ENCODE measurements at regions not wholly inside any gene's neighbourhood (a gene's known extent, or its start where the extent isn't known, plus 50 kb on each side); places are given as distances from the start of the nearest gene placed in this dataset.

- no peak for DNase-seq (ENCODE audit: low spot score)
These were observed 133.4 kb downstream of the ATG4C start for GRCh38 chr1:62917314-62917713.

- no peak for DNase-seq (ENCODE audit: low spot score)
These were observed 133.9 kb downstream of the ATG4C start for GRCh38 chr1:62917805-62918204.

DNA sequence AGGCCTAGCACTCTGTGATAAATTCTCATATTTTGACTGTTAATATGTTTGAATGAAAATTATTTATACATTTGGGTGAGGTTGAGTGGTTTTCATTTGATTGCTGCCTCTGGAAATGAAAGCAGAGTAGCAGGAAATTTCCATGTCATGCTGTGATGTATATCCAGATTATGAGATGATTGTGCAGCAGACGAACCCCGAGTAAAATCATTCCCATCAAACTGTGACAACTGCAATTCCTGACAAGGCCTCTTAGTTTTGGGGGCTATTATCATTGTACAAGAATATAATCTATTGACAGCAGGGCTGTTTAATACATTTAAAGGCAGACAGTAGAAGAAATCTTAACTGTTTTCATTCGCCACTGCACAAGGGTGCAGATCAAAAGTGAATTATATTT, 134.8 kb downstream of the ATG4C start:
- DNase-seq (ENCODE audit: low spot score) = no peak

- no peak for DNase-seq (ENCODE audit: low spot score)
These were observed 138.1 kb downstream of the ATG4C start for GRCh38 chr1:62922006-62922405.

GRCh38 chr1:62924983-62925790, 141.3 kb downstream of the ATG4C start:
- no peak for DNase-seq (ENCODE audit: low spot score)

DNA sequence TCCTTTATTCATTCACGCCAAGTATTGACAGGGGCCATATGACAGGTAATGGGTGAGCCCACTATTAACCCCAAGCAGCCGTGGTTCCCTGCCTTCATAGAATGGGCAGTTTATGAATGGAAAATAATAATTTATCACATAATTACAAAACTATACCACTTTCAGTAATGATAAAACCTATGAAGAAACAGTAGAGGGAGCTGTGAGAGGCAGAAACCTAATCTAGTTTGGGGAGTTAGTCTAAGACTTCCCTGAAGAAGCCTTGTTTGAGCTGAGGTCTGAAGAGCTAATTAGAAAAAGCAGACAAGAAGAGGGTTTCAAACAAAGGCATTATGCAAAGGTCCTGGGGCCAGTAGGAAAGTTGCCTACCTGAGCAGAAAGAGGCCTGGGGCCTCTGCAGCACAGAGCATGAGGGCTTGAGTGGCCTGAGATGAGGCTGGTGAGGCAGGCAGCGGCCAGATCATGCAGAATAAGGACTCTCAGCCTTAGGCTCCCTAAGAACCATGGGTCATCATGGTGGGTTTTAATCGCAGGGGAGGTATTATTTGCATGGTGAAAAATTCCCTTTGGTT, 142.8 kb downstream of the ATG4C start:
- no peak for DNase-seq (ENCODE audit: low spot score)

DNA sequence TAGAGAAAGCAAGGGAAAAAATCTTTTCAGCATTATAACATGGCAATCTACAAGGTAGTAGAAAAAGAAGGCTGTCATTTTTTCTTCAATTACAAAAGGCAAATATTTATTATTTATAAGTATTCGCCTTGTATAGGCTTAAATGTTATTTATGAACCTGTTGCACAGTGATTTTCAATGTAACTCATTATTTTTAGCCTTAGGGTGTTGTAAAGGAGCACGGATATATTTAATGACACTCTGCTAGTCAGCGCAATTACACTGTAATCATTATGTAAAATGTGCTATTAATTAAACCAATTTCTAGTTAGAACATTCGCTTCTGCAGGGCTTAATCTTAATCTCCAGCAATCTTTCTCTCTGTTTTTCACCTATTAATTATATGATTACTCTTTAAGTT, 145.0 kb downstream of the ATG4C start:
- no peak for DNase-seq (ENCODE audit: low spot score)

- no peak for DNase-seq (ENCODE audit: low spot score)
These were observed 153.8 kb downstream of the ATG4C start for GRCh38 chr1:62937634-62938296.

- DNase-seq (ENCODE audit: low spot score) = no peak
These were observed 157.8 kb downstream of the ATG4C start for GRCh38 chr1:62941780-62942179.

DNA sequence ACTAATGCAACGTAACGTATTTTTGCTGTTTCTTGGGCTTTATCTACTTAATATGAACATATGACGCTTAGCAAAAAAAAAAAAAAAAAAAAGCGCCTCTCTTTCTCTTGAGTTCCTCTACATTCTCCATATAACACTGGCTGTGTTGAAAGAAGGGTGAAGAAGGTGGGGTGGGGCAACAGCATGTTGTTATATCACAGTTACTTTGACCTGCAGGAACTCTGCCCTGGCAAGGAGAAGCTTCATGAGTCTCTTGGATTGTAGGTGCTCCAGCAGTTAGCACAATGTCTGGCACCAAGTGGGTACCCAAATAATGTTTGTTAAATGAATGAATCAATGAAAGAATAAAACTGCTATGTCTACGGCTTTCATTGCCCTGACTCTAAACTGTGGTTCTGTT, 162.6 kb downstream of the ATG4C start:
- no peak for DNase-seq (ENCODE audit: low spot score)

DNA sequence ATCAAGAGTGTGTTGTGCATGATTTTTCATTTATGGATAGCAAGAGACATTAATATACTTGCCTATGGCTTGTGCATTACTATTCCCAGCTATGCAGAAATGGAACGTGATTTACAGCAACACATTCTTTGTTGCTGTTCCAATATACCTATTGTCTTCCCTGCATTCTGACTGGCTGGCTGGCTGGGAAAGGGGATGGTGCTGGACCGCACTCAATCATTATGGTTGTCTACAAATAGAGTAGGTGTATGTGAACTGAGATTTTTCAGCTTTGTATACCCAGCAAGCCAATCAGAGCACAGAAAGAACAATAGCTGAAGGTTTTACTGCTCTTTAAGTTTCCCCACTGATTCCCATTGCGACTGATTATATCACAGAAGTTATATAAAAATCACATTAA, 167.5 kb downstream of the ATG4C start:
- no peak for DNase-seq (ENCODE audit: low spot score)

DNA sequence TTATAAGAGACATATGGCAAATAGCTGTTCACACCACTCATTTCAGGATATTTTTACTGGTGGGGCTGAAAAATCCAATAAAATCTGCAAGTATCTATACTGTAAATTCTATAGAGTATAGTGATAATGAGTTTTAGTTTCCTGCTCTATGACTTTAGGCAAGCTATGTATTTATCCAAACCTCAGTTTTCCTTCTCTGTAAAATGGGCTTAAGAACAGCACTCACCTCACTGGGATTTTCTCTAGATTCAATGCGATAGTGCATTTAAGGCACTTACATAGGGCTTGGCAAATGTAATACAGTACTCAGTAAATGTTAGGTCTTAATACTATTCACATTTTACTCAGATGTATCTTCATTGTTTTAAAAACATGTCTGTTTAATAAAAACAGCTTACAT, 168.7 kb downstream of the ATG4C start:
- DNase-seq (ENCODE audit: low spot score) = no peak

DNA sequence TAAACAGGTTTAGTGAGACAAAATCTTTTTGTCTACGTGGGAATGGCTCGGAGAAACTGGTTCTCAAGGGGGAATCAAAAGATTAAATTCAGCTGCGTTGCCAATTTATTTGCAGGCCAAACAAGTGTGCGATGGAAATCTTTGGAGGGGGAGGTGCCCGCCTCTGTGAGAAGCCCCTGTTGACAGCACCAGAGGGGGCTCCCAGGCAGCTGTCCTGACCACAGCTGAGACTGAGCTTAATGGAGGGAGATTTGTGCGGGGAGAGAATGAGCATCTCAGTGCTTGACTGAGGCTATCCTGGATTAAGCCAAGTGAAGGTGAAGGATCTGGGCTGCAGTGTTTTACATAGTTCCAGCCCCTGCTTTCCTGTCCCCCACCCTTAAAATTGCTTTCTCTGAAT, 169.7 kb downstream of the ATG4C start:
- DNase-seq (ENCODE audit: low spot score) = no peak

- no peak for DNase-seq (ENCODE audit: low spot score)
These were observed 170.8 kb downstream of the ATG4C start for GRCh38 chr1:62954758-62955157.

DNA sequence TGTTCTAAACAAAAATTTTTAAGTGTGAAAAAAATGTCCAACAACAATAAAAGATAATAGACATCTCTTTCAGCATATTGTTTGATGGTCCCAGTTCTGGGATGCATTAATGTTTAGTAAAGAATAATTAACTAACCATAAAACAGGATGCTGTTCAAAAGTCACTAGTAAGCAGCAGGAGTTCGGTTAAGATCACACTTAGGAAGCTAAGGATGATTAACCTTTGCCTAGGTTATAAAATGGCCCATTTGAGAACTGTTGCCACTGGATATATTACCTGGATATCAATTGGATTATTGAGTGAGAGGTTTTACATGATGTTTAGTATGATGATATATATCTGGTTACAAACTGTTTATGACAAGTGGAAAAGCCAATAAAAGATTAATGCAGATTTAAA, 171.7 kb downstream of the ATG4C start:
- no peak for DNase-seq (ENCODE audit: low spot score)

DNA sequence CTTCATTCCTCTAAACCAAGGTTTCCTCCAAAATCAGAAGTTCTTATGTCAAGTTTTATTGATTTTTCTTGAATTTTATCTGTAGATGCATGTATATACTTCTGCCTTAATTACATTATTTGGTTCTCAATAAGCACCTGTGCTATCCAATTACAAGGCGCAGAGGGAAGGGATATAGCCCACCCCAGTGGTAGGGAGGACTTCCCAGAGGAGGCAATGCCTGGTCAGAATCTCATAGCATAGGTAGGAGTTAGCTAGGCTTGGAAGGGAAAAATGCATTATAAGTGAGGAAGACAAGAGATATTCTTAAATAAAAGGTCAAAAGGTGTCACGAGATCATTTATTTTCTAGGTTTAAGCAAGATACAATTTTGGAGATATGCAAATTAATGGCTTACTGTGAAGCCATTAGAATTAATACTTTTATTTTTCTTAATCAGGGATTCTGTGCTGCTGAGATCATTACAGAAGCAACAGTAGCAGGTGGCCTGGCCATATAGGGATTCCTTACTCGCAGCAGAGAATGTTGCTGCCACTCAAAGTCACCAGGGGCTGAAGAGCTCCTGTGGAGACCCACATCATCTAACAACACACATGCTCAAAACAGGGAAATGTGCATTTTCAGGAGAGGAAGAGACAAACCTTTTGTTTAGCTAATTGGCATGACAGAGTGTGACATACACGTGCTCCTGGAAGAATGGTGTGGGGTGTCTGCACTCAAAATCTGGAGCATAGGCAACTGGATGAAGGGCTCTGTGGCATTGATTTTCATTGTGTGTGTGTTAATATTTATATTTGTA, 178.3 kb downstream of the ATG4C start:
- no peak for DNase-seq (ENCODE audit: low spot score)

GRCh38 chr1:62962901-62963776, 179.2 kb downstream of the ATG4C start:
- peak; percentile 41 for DNase-seq (ENCODE audit: low spot score)

DNA sequence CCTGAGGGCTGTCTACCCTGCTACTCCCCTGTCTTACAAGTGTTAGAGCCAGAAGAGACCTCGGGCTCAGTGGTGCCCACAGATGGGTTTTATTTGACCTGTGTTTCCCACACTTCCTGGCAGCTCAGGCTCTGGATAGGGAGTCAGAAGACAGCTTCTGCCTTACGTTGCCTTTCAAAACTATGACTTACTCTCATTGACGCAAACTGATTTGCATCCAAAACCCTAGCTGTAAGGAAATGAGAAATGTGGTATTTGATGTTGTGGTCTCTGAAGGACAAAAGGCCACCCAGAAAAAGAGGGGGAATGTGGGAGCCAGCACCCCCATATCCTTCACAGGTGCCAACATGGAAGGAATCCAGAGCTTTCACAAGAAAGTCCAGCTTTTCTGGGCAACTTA, 180.2 kb downstream of the ATG4C start:
- DNase-seq (ENCODE audit: low spot score) = no peak

DNA sequence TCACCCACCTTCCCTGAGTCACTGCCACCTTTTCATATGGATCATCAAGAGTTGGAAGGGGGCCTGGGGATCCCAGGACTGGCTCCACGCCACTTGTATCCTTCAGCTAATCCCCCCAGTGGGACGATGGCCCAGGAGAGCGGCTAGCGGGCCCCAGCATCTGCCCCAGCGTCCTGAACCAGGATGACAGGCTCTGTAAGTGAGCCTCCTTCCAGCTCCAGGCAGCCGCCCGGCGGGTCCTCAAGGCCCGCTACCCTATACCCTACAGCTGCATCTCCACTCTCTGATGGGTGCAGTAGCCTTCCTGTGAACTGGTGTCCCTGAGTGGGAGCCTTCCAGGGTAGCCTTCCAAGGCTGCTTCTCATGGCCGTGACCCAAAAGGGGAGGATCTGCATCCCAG, 183.1 kb downstream of the ATG4C start:
- no peak for DNase-seq (ENCODE audit: low spot score)

DNA sequence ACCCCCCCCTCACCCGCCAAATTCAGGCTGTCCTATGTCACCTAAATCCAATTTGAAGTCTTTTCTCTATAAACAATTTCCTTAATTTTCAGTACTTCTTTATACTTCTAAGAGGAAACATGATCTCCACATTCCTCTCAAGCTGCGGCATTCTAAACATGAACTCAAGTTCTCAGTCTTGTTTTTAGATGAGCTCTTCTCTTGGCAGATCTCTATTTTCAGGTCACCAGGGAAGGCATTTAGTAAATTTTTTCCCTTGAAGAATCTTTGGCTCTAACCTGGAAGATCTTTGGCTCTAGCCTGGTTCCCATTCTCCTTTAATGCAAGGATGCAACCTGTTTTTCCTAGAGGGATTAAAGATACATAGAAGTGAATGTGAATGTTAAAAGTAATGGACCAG, 193.4 kb downstream of the ATG4C start:
- no peak for DNase-seq (ENCODE audit: low spot score)

- no peak for DNase-seq (ENCODE audit: low spot score)
These were observed 194.8 kb downstream of the ATG4C start for GRCh38 chr1:62978741-62979140.

GRCh38 chr1:62981434-62981833, 197.5 kb downstream of the ATG4C start:
- no peak for DNase-seq (ENCODE audit: low spot score)

All from HuH-7.5 (cell line).